GM12878 (cell line): ENCODE measurements at regions not wholly inside any gene's neighbourhood (a gene's known extent, or its start where the extent isn't known, plus 50 kb on each side); places are given as distances from the start of the nearest gene placed in this dataset.
A peak's percentile ranks its signal among the peaks of the same experiment; 100 is the strongest.

Experiments used
- ATAC-seq: fragments of 200-7000 bp; cut with Tn5 transposase; 3 replicates; pipeline ENCODE4 v1.9.1; 2020; ENCODE audit warnings: mild to moderate bottlenecking, moderate library complexity
- BruUV-seq: library from RNA; stranded (reverse); fragments of 400-500 nt; replicated peaks from 2 replicates; lab custom pipeline; 2021; lab: Mats Ljungman, UMichigan
- CTCF ChIA-PET: fragments of 300-600 bp; sonication (Branson Sonifier 250); formaldehyde crosslinking; extraction: SDS; loops from one replicate; lab custom pipeline; 2021; ENCODE audit warnings: inconsistent platforms; lab: Yijun Ruan, JAX
- POLR2A ChIA-PET: fragments of 350-600 bp; formaldehyde crosslinking; extraction: SDS; loops from one replicate; lab custom pipeline; 2021; ENCODE audit warnings: inconsistent platforms; lab: Charles Lee
- RAD21 ChIA-PET: fragments of 300-600 bp; sonication (Branson Sonifier 250); formaldehyde crosslinking; loops from one replicate; lab custom pipeline; 2023; ENCODE audit warnings: antibody characterized with exemption; ENCODE audit not compliant: unreplicated experiment; lab: Charles Lee
- SMC1A ChIA-PET: fragments of 300-600 bp; sonication (Branson Sonifier 250); formaldehyde crosslinking; loops from one replicate; lab custom pipeline; 2023; ENCODE audit not compliant: unreplicated experiment, uncharacterized antibody; lab: Charles Lee
- DNase-seq: peaks from one replicate; pipeline ENCODE4 v3.0.0-alpha.2; 2011; ENCODE audit warnings: low read depth, low spot score
- FAIRE-seq: peaks from 3 replicates; lab custom pipeline; 2011; peaks lifted over from hg19 to GRCh38; lab: Jason Lieb, UNC
- H2AFZ ChIP-seq: 2 replicates; pipeline ENCODE4 v1.6.0; 2011; ENCODE audit warnings: low read depth, low read length, control low read depth; ENCODE audit not compliant: control insufficient read depth
- H3K27ac ChIP-seq: 2 replicates; pipeline ENCODE4 v1.5.1; 2011; ENCODE audit warnings: control low read depth; ENCODE audit not compliant: control insufficient read depth, insufficient read depth
- H3K27me3 ChIP-seq, 2 experiments: replicated peaks in 1 of 2; 2 replicates each; pipeline versions ENCODE4 v1.6.0 to v1.6.1; 2011; ENCODE audit warnings: low read length in 1 of 2; ENCODE audit not compliant: control insufficient read depth in 2 of 2, insufficient read depth in 2 of 2
- H3K36me3 ChIP-seq, 2 experiments: 2 replicates each; pipeline ENCODE4 v1.5.1; 2011; ENCODE audit warnings: low read length in 1 of 2; ENCODE audit not compliant: control insufficient read depth in 2 of 2, insufficient read depth in 2 of 2
- H3K4me1 ChIP-seq: 2 replicates; pipeline ENCODE4 v1.6.1; 2011; ENCODE audit warnings: mild to moderate bottlenecking, low read length, moderate library complexity, mixed read lengths; ENCODE audit not compliant: control insufficient read depth, insufficient read depth
- H3K4me2 ChIP-seq: 2 replicates; pipeline ENCODE4 v1.6.0; 2011; ENCODE audit warnings: control low read depth; ENCODE audit not compliant: control insufficient read depth, insufficient read depth
- H3K4me3 ChIP-seq: fragments of 200-600 bp; sonication (generic); 2 replicates; pipeline ENCODE4 v1.5.1; 2016
- H3K79me2 ChIP-seq: 2 replicates; pipeline ENCODE4 v1.6.0; 2011; ENCODE audit warnings: low read length; ENCODE audit not compliant: control insufficient read depth, insufficient read depth
- H3K9ac ChIP-seq: 2 replicates; pipeline ENCODE4 v1.8.0; 2011; ENCODE audit warnings: low read length, control low read depth, mixed read lengths; ENCODE audit not compliant: control insufficient read depth, insufficient read depth
- H3K9me3 ChIP-seq: replicated peaks from 3 replicates; pipeline ENCODE4 v1.5.1; 2011; ENCODE audit warnings: mild to moderate bottlenecking, low read length; ENCODE audit not compliant: control insufficient read depth, insufficient read depth
- H4K20me1 ChIP-seq: 2 replicates; pipeline ENCODE4 v1.6.0; 2011; ENCODE audit not compliant: control insufficient read depth, insufficient read depth
- ASH2L ChIP-seq: fragments of 300-600, 200-600 bp; sonication (generic); IDR thresholded peaks from 2 replicates; pipeline ENCODE4 v1.6.1; 2017; ENCODE audit warnings: low read depth, mild to moderate bottlenecking, borderline replicate concordance
- ATF7 ChIP-seq: fragments of 450-650 bp; IDR thresholded peaks from 2 replicates; pipeline ENCODE4 v1.6.1; 2016; ENCODE audit warnings: low read depth, mild to moderate bottlenecking
- BACH1 ChIP-seq: fragments of 450-650 bp; IDR thresholded peaks from 2 replicates; pipeline ENCODE4 v1.6.1; 2017; ENCODE audit warnings: mild to moderate bottlenecking, borderline replicate concordance
- EP300 ChIP-seq, 2 experiments: fragments of 150-350 bp in 1 of 2; IDR thresholded peaks; 2 replicates each; pipeline ENCODE4 v1.6.1; 2011 to 2012; ENCODE audit warnings: low read depth in 2 of 2, low read length in 2 of 2, borderline replicate concordance in 1 of 2, improper control_type of control experiment in 1 of 2, inconsistent platforms in 1 of 2; ENCODE audit not compliant: control insufficient read depth in 1 of 2
- FOXM1 ChIP-seq: IDR thresholded peaks from 2 replicates; pipeline ENCODE4 v1.6.1; 2012; ENCODE audit warnings: low read depth, mild to moderate bottlenecking, inconsistent platforms, low read length, moderate library complexity
- HCFC1 ChIP-seq: fragments of 150-350 bp; IDR thresholded peaks from 2 replicates; pipeline ENCODE4 v1.6.1; 2014; ENCODE audit warnings: low read length
- HDGF ChIP-seq: fragments of 450-650 bp; IDR thresholded peaks from 2 replicates; pipeline ENCODE4 v1.6.1; 2016; ENCODE audit warnings: antibody characterized with exemption
- PML ChIP-seq: IDR thresholded peaks from 2 replicates; pipeline ENCODE4 v1.6.1; 2012; ENCODE audit warnings: low read length, inconsistent platforms
- POLR2AphosphoS2 ChIP-seq: IDR thresholded peaks from 2 replicates; pipeline ENCODE4 v1.6.1; 2011; ENCODE audit warnings: low read depth, mild to moderate bottlenecking, low read length, improper control_type of control experiment, moderate library complexity
- RFX5 ChIP-seq: IDR thresholded peaks from 2 replicates; pipeline ENCODE4 v1.6.1; 2011; ENCODE audit warnings: low read depth, low read length, improper control_type of control experiment
- RUNX3 ChIP-seq: IDR thresholded peaks from 2 replicates; pipeline ENCODE4 v1.6.1; 2012; ENCODE audit warnings: low read length, inconsistent platforms
- SMAD1 ChIP-seq: fragments of 450-650 bp; IDR thresholded peaks from 2 replicates; pipeline ENCODE4 v1.6.1; 2018; ENCODE audit warnings: mild to moderate bottlenecking, low read depth; ENCODE audit not compliant: partially characterized antibody
- ZBTB40 ChIP-seq: fragments of 450-650 bp; IDR thresholded peaks from 2 replicates; pipeline ENCODE4 v1.6.1; 2016; ENCODE audit warnings: mild to moderate bottlenecking, moderate library complexity, borderline replicate concordance
- ZNF207 ChIP-seq: fragments of 450-650 bp; IDR thresholded peaks from 2 replicates; pipeline ENCODE4 v1.6.1; 2014; ENCODE audit warnings: antibody characterized with exemption, mild to moderate bottlenecking, borderline replicate concordance
- WGBS: methylation state at CpG from one replicate; pipeline ENCODE4 v1.1.6; 2016; ENCODE audit warnings: low lambda C conversion rate; ENCODE audit not compliant: insufficient replicate concordance, insufficient coverage; ENCODE audit errors: missing lambda C conversion rate; 5-methylcytosine and 5-hydroxymethylcytosine counted together
- in situ Hi-C: fragments of 300-500 bp; cut with MboI; formaldehyde crosslinking; loops from 9 replicates; pipeline ENCODE4 v1.14.3; 2018; ENCODE audit warnings: mixed read lengths
- intact Hi-C: fragments of 100-400 bp; cut with micrococcal nuclease; formaldehyde crosslinking; loops from one replicate; pipeline ENCODE4 v1.14.2; 2022; ENCODE audit not compliant: unreplicated experiment
- TF ChIP-seq, protein P1 (sequence below): fragments of 450-650 bp; formaldehyde crosslinking; IDR thresholded peaks from 2 replicates; pipeline ENCODE4 v1.4.0; 2020; ENCODE audit warnings: mild to moderate bottlenecking, moderate library complexity
- TF ChIP-seq, protein P2 (sequence below): fragments of 450-650 bp; IDR thresholded peaks from 2 replicates; pipeline ENCODE4 v1.6.1; 2014; ENCODE audit warnings: mild to moderate bottlenecking

DNA sequence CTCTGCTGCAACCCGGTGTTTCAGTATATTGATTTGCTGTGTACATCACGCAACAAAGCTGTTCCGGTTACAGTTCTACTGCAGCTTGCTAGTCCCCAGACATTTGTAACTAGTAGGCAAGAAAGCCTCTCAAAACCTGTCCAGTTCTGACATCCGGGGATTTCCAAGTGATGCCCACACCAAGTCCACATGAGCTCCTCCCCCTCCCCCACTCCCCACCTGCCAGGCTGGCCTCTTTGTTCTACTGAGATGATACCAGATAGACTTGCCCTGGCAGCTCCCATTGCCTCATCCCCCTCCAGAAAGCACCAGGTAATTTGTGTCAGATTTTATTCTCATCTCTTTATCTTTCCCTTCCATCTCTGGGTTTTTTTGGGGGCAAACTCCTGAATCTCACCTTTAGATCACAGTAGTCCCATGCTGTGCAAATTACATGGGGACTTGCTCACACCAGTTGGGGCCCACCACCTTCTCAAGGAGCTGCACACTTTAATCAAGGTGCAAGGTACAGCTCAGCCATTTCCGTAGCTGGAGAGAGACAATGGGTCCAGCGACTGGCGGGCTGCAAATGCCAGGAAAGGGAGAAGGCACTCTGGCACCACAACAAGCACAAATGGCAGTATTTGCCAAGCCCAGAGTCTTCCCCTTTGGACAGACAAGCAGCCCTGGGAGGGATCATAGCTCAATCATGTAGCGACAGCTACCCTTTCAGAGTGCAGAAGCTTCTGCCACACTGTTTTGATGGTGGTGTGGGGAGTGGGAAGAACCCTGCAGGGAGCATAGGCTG is 183.1 kb downstream of the CYLD start:
- H3K9ac ChIP-seq = no peak overlapping the region
- H4K20me1 ChIP-seq = no peaks in the 10 kb centered on the region
- intact Hi-C loops = no loop called here
- SMC1A ChIA-PET = interaction anchor here (0.6 kb wide), 1 partner anchor 31 kb away, joined by 3 read pairs; no protein-coding TSS in a partner anchor
- H3K27me3 ChIP-seq = no peaks in the 10 kb centered on the region
- TF ChIP-seq ATF7 = no peak
- no peak for TF ChIP-seq SMAD1
- no peak for TF ChIP-seq BACH1
- TF ChIP-seq, protein P1, sequence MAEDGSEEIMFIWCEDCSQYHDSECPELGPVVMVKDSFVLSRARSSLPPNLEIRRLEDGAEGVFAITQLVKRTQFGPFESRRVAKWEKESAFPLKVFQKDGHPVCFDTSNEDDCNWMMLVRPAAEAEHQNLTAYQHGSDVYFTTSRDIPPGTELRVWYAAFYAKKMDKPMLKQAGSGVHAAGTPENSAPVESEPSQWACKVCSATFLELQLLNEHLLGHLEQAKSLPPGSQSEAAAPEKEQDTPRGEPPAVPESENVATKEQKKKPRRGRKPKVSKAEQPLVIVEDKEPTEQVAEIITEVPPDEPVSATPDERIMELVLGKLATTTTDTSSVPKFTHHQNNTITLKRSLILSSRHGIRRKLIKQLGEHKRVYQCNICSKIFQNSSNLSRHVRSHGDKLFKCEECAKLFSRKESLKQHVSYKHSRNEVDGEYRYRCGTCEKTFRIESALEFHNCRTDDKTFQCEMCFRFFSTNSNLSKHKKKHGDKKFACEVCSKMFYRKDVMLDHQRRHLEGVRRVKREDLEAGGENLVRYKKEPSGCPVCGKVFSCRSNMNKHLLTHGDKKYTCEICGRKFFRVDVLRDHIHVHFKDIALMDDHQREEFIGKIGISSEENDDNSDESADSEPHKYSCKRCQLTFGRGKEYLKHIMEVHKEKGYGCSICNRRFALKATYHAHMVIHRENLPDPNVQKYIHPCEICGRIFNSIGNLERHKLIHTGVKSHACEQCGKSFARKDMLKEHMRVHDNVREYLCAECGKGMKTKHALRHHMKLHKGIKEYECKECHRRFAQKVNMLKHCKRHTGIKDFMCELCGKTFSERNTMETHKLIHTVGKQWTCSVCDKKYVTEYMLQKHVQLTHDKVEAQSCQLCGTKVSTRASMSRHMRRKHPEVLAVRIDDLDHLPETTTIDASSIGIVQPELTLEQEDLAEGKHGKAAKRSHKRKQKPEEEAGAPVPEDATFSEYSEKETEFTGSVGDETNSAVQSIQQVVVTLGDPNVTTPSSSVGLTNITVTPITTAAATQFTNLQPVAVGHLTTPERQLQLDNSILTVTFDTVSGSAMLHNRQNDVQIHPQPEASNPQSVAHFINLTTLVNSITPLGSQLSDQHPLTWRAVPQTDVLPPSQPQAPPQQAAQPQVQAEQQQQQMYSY (CRISPR knock-in tag) = no peak
- TF ChIP-seq FOXM1 = no peak
- TF ChIP-seq EP300 (IDR thresholded peaks at IDR 0.05; ENCODE audit: borderline replicate concordance in 1 of 2, control insufficient read depth in 1 of 2, low read depth in 2 of 2, low read length in 2 of 2) = no peak
- TF ChIP-seq RFX5 = no peak
- TF ChIP-seq, protein P2, sequence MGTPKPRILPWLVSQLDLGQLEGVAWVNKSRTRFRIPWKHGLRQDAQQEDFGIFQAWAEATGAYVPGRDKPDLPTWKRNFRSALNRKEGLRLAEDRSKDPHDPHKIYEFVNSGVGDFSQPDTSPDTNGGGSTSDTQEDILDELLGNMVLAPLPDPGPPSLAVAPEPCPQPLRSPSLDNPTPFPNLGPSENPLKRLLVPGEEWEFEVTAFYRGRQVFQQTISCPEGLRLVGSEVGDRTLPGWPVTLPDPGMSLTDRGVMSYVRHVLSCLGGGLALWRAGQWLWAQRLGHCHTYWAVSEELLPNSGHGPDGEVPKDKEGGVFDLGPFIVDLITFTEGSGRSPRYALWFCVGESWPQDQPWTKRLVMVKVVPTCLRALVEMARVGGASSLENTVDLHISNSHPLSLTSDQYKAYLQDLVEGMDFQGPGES = no peak
- TF ChIP-seq RUNX3 = no peak
- TF ChIP-seq HCFC1 = no peak
- no peak for TF ChIP-seq ZNF207
- no peak for TF ChIP-seq POLR2AphosphoS2
- no peak for TF ChIP-seq PML
- TF ChIP-seq ZBTB40 = no peak
- TF ChIP-seq HDGF = no peak
- TF ChIP-seq ASH2L = no peak
- TF ChIP-seq, all 136 proteins: peak for 0
- FAIRE-seq = no peak
- CTCF ChIA-PET = no interaction called here
- RAD21 ChIA-PET = no interaction called here
- POLR2A ChIA-PET = no interaction called here
- peak; percentile 38; the same call in 2 of the 3 replicates for ATAC-seq
- no peak overlapping the region for H3K4me3 ChIP-seq
- no peaks in the 10 kb centered on the region for H3K36me3 ChIP-seq
- in situ Hi-C loops = no loop called here
- H3K4me2 ChIP-seq = no peak overlapping the region
- H2AFZ ChIP-seq = no peak overlapping the region
- H3K79me2 ChIP-seq = no peaks in the 10 kb centered on the region
- no peak for DNase-seq
- 39% methylated on average over 8 of the region's 8 CpGs for WGBS
- no peaks in the 10 kb centered on the region for H3K9me3 ChIP-seq
- no peak overlapping the region for H3K27ac ChIP-seq
- BruUV-seq = no TSS peak
- H3K4me1 ChIP-seq = no peaks in the 10 kb centered on the region
